Kidney epithelial cell (primary cell): ENCODE measurements at regions not wholly inside any gene's neighbourhood (a gene's known extent, or its start where the extent isn't known, plus 50 kb on each side); places are given as distances from the start of the nearest gene placed in this dataset.

ENCODE experiments used
- DNase-seq: peaks from one replicate; pipeline ENCODE4 v3.0.0-alpha.2; 2010; ENCODE audit warnings: low read depth
- H3K27me3 ChIP-seq: 2 replicates; pipeline ENCODE4 v1.6.0; 2011; ENCODE audit warnings: low read length; ENCODE audit not compliant: control insufficient read depth, insufficient read depth
- H3K36me3 ChIP-seq: 2 replicates; pipeline ENCODE4 v1.5.1; 2011; ENCODE audit warnings: low read length; ENCODE audit not compliant: control insufficient read depth, insufficient read depth
- H3K4me3 ChIP-seq: 2 replicates; pipeline ENCODE4 v1.5.1; 2011; ENCODE audit warnings: low read depth, mild to moderate bottlenecking, control low read depth, low read length
- TF ChIP-seq, protein P1 (sequence below): IDR thresholded peaks from 2 replicates; pipeline ENCODE4 v1.5.1; 2011; ENCODE audit warnings: mild to moderate bottlenecking, moderate library complexity, low read length, control low read depth, inconsistent platforms; ENCODE audit not compliant: insufficient read depth, poor library complexity, severe bottlenecking

- no peak for DNase-seq
- Histone ChIP-seq H3K27me3 (no peaks in the 10 kb centered on the region), H3K4me3 (no peak overlapping the region), H3K36me3 (no peaks in the 10 kb centered on the region)
- TF ChIP-seq, protein P1, sequence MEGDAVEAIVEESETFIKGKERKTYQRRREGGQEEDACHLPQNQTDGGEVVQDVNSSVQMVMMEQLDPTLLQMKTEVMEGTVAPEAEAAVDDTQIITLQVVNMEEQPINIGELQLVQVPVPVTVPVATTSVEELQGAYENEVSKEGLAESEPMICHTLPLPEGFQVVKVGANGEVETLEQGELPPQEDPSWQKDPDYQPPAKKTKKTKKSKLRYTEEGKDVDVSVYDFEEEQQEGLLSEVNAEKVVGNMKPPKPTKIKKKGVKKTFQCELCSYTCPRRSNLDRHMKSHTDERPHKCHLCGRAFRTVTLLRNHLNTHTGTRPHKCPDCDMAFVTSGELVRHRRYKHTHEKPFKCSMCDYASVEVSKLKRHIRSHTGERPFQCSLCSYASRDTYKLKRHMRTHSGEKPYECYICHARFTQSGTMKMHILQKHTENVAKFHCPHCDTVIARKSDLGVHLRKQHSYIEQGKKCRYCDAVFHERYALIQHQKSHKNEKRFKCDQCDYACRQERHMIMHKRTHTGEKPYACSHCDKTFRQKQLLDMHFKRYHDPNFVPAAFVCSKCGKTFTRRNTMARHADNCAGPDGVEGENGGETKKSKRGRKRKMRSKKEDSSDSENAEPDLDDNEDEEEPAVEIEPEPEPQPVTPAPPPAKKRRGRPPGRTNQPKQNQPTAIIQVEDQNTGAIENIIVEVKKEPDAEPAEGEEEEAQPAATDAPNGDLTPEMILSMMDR: no peak
These were observed 244.6 kb downstream of the BUB3 start for GRCh38 chr10:123398756-123399155.

GRCh38 chr10:123399276-123399839, 245.2 kb downstream of the BUB3 start:
- H3K27me3 ChIP-seq: no peaks in the 10 kb centered on the region
- no peak overlapping the region for H3K4me3 ChIP-seq
- DNase-seq: no peak
- no peaks in the 10 kb centered on the region for H3K36me3 ChIP-seq
- TF ChIP-seq, protein P1: no peak

GRCh38 chr10:123402021-123402420, 247.8 kb downstream of the BUB3 start:
- Histone ChIP-seq H3K27me3 (no peaks in the 10 kb centered on the region), H3K36me3 (no peaks in the 10 kb centered on the region), H3K4me3 (no peak overlapping the region)
- TF ChIP-seq, protein P1: no peak
- DNase-seq: no peak

- Histone ChIP-seq H3K4me3 (no peak overlapping the region), H3K27me3 (no peaks in the 10 kb centered on the region), H3K36me3 (no peaks in the 10 kb centered on the region)
- TF ChIP-seq, protein P1: no peak
- no peak for DNase-seq
These were observed 248.5 kb downstream of the BUB3 start for GRCh38 chr10:123402656-123403055.

- Histone ChIP-seq H3K4me3 (no peak overlapping the region), H3K36me3 (no peaks in the 10 kb centered on the region)
These were observed 250.2 kb downstream of the BUB3 start for GRCh38 chr10:123404357-123404756.

More at GRCh38 chr10:123404357-123404756, 250.2 kb downstream of the BUB3 start:
- no peak for DNase-seq
- TF ChIP-seq, protein P1: no peak
- no peaks in the 10 kb centered on the region for H3K27me3 ChIP-seq
